ENCODE measurements at regions not wholly inside any gene's neighbourhood (a gene's known extent, or its start where the extent isn't known, plus 50 kb on each side); places are given as distances from the start of the nearest gene placed in this dataset.

GRCh38 chr11:45563810-45564209 lies 101.6 kb downstream of the CHST1 start:
- Histone ChIP-seq H3K36me3 (no peaks in the 10 kb centered on the region), H3K9me3 (no peaks in the 10 kb centered on the region), H3K4me1 (peaks cover 11% of the 10 kb centered on the region), H3K27me3 (peaks cover 26% of the 10 kb centered on the region), H3K27ac (no peak overlapping the region), H3K4me3 (no peak overlapping the region)
- no peak for TF ChIP-seq CTCF (IDR thresholded peaks at IDR 0.05)
- DNase-seq (ENCODE audit: low spot score in 2 of 2) = no peak
- 68% methylated on average over 10 of the region's 10 CpGs for WGBS

GRCh38 chr11:45563171-45563570 lies 102.3 kb downstream of the CHST1 start:
- H3K4me1 ChIP-seq = peaks cover 11% of the 10 kb centered on the region
- TF ChIP-seq CTCF (IDR thresholded peaks at IDR 0.05) (no peak), POLR2A (IDR thresholded peaks at IDR 0.05) (no peak), EP300 (IDR thresholded peaks at IDR 0.05) (no peak), POLR2AphosphoS5 (IDR thresholded peaks at IDR 0.05) (no peak)
- H3K9me3 ChIP-seq = no peaks in the 10 kb centered on the region
- no peak overlapping the region for H3K4me3 ChIP-seq
- no peak for DNase-seq (ENCODE audit: low spot score in 2 of 2)
- no peaks in the 10 kb centered on the region for H3K36me3 ChIP-seq
- H3K27me3 ChIP-seq = peaks cover 26% of the 10 kb centered on the region
- 53% methylated on average over 2 of the region's 2 CpGs for WGBS
- H3K27ac ChIP-seq = no peak overlapping the region

GRCh38 chr11:45560913-45561281 lies 104.5 kb downstream of the CHST1 start:
- DNase-seq (ENCODE audit: low spot score in 2 of 2) = no peak
- 30% methylated on average over 12 of the region's 12 CpGs for WGBS
- Histone ChIP-seq H3K4me3 (no peak overlapping the region), H3K9me3 (no peaks in the 10 kb centered on the region), H3K36me3 (no peaks in the 10 kb centered on the region), H3K27ac (no peak overlapping the region), H3K27me3 (peaks cover 26% of the 10 kb centered on the region), H3K4me1 (peaks cover 11% of the 10 kb centered on the region)
- TF ChIP-seq POLR2A (IDR thresholded peaks at IDR 0.05) = no peak
- no peak for TF ChIP-seq EP300 (IDR thresholded peaks at IDR 0.05)
- TF ChIP-seq CTCF (IDR thresholded peaks at IDR 0.05) = no peak

- no peak for TF ChIP-seq EP300 (IDR thresholded peaks at IDR 0.05)
- no peak for TF ChIP-seq CTCF (IDR thresholded peaks at IDR 0.05)
- TF ChIP-seq POLR2A (IDR thresholded peaks at IDR 0.05) = no peak
- TF ChIP-seq POLR2AphosphoS5 (IDR thresholded peaks at IDR 0.05) = no peak
- peaks cover 11% of the 10 kb centered on the region for H3K4me1 ChIP-seq
- H3K27ac ChIP-seq = no peak overlapping the region
- no peaks in the 10 kb centered on the region for H3K9me3 ChIP-seq
- WGBS = 28% methylated on average over 10 of the region's 10 CpGs
- no peak for DNase-seq (ENCODE audit: low spot score in 2 of 2)
- H3K27me3 ChIP-seq = peaks cover 26% of the 10 kb centered on the region
- H3K36me3 ChIP-seq = no peaks in the 10 kb centered on the region
- no peak overlapping the region for H3K4me3 ChIP-seq
Observed at GRCh38 chr11:45560155-45560912, 105.1 kb downstream of the CHST1 start.

GRCh38 chr11:45556851-45557707 lies 108.3 kb downstream of the CHST1 start:
- Histone ChIP-seq H3K4me1 (peaks cover 11% of the 10 kb centered on the region), H3K36me3 (no peaks in the 10 kb centered on the region), H3K27ac (no peak overlapping the region), H3K27me3 (peaks cover 3% of the 10 kb centered on the region), H3K9me3 (no peaks in the 10 kb centered on the region), H3K4me3 (no peak overlapping the region)
- TF ChIP-seq CTCF (IDR thresholded peaks at IDR 0.05) (no peak), POLR2AphosphoS5 (IDR thresholded peaks at IDR 0.05) (no peak), EP300 (IDR thresholded peaks at IDR 0.05) (no peak), POLR2A (IDR thresholded peaks at IDR 0.05) (no peak)
- DNase-seq (ENCODE audit: low spot score in 2 of 2) = no peak
- 48% methylated on average over 10 of the region's 10 CpGs for WGBS

Measured in suprapubic skin (tissue), 4 donors.